ENCODE measurements at regions not wholly inside any gene's neighbourhood (a gene's known extent, or its start where the extent isn't known, plus 50 kb on each side); places are given as distances from the start of the nearest gene placed in this dataset.

DNA sequence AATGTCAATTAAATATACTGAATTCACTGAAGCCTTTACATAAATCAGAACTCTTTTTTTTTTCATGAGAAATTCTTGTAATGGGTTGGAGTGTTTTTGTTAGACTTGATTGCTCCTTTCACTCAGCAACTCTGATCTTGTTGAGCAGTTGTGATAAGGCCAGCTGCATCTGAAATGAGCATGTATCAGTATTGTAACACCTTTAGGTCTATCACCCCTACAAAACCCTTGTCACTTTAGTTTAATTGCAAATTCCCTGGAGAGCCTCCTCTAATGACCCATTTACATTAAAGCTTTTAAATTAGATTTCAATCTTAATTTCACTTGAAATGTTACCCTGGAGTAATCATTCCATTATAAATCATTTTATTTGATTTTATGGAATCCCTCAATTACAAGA is 346.8 kb upstream of the TCF4 start:
- TF ChIP-seq, protein P1, sequence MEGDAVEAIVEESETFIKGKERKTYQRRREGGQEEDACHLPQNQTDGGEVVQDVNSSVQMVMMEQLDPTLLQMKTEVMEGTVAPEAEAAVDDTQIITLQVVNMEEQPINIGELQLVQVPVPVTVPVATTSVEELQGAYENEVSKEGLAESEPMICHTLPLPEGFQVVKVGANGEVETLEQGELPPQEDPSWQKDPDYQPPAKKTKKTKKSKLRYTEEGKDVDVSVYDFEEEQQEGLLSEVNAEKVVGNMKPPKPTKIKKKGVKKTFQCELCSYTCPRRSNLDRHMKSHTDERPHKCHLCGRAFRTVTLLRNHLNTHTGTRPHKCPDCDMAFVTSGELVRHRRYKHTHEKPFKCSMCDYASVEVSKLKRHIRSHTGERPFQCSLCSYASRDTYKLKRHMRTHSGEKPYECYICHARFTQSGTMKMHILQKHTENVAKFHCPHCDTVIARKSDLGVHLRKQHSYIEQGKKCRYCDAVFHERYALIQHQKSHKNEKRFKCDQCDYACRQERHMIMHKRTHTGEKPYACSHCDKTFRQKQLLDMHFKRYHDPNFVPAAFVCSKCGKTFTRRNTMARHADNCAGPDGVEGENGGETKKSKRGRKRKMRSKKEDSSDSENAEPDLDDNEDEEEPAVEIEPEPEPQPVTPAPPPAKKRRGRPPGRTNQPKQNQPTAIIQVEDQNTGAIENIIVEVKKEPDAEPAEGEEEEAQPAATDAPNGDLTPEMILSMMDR (IDR thresholded peaks at IDR 0.05 in 4 of 5, conservative IDR thresholded peaks at IDR 0.05 in 1 of 5) = no peak
- no peak for TF ChIP-seq POLR2A (IDR thresholded peaks at IDR 0.05)

Measured in gastrocnemius medialis (tissue), 4 donors.